NOMO-1 (cell line): ENCODE measurements at regions not wholly inside any gene's neighbourhood (a gene's known extent, or its start where the extent isn't known, plus 50 kb on each side); places are given as distances from the start of the nearest gene placed in this dataset.
"Not testable (repeated sequence)": the region's sequence is repeated elsewhere in the genome, so short reads cannot be mapped to it uniquely, and the experiment has no call there.

Experiments
- DNase-seq, 2 experiments: peaks; one replicate each; lab custom pipeline; 2025; ENCODE audit not compliant: unreplicated experiment in 2 of 2; lab: John Stamatoyannopoulos, UW

GRCh38 chr19:30097746-30098280 lies 155.8 kb downstream of the URI1 start:
- DNase-seq = no peak

GRCh38 chr19:30102239-30102638 lies 160.2 kb downstream of the URI1 start:
- DNase-seq = no peak

DNA sequence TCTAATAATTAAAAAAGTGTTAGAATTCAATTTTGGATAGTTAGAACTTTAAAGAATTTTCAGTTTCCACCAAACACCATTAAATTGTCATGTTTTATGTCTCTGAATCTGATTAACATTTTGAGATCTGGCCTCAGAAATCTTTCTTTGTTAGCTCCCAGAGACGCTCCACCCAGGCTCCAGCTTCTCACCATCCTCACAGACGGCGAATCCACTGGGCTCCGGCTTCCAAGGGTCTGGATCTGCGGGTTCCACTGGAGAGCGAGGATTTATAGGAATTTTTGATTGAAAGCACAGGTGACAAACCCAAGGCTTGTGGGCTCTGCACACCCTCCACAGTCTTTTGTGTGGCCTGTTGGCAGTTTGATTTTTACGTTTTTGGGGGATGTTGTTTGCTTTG lies 160.6 kb downstream of the URI1 start:
- DNase-seq = no peak

GRCh38 chr19:30103981-30104380 lies 161.9 kb downstream of the URI1 start:
- no peak for DNase-seq

GRCh38 chr19:30105316-30105715 lies 163.3 kb downstream of the URI1 start:
- DNase-seq = no peak

DNA sequence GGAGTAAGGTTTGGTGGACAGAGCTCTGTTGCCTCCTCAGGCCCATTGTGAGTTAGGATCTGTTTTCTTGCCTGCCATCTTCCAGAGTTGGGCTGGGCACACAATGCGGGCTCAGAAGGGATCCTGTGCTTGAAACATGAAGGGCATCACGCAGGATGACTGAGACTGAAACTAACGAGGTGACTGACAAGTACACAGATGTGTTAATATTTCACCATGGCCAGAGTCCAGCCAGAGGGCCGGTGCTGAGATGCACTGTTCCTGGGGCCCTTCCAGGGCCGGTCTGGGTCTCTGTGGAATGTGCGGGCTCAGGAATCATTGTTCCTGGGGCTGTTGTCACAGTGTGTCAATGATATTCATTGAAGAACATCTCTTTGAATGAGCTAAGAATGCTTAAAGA lies 163.7 kb downstream of the URI1 start:
- no peak for DNase-seq

DNA sequence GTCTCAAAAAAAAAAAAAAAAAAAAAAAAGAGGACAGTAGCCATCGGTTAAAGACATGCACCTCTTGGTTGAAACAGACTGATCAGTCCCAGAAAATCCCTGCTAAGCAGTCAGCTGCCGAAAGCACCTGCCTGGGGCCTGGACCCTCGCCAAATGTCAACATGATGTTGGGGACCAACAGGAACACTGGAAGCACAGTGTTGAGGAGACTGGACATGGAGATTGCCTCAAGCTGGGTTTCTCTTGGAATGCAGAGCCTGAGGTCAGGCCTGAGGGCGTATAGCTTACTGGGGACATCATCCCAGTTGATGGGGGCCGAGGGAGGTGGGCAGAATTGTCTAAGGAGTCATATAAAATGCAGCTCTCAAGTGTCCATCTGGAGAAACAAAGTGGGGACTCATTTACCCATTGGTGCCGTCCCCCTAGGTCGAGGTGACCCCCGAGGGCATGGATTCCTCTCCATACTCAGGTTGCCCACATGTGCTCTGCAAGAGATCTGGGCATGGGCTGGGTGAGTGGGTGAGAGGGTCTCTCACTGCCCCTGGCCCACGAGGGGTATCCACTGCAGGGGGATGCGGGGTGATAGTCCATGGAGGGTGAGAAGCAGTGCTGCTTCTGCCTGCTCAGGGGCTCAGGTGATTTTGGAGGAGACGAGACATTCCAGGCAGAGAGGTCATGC lies 164.5 kb downstream of the URI1 start:
- no peak for DNase-seq

DNA sequence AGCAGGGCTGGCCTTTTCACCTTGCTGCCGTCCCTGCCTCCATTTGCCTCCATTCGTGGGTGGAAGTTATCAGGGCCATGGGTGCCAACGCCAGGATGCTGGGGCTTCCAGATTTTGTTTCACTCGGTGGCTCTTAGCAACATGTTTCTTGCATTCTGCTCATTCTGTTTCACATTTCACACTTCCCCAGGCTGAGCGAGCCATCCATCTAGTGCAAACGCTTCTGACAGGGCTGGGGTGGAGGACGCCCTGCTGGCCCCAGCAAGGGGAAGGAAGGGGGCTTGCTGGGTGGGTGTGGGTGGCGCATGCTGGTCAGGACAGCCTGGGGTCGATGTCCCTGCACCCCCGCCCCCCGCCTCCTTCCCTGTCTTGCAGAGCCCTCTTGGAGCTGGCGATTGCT lies 165.2 kb downstream of the URI1 start:
- no peak for DNase-seq

DNA sequence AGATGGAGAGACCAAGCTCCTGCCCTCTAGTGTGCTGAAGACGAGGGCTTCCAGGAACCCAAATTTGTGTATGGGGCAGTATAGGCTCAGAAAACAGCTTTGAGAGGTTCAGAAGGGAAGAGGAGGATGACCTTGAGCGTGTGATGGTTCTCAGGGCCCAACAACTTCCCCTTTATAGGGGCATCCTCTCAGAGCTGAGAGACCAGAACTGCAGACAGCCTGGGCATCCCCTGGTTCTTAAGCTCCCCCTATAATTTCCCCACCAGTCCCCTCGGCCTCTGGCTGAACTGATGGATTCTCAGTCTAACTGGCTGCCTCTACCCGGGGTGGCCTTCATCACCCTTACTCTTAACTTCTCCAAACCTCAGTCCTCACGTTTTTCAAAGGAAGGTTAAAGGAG lies 167.5 kb downstream of the URI1 start:
- DNase-seq = no peak

DNA sequence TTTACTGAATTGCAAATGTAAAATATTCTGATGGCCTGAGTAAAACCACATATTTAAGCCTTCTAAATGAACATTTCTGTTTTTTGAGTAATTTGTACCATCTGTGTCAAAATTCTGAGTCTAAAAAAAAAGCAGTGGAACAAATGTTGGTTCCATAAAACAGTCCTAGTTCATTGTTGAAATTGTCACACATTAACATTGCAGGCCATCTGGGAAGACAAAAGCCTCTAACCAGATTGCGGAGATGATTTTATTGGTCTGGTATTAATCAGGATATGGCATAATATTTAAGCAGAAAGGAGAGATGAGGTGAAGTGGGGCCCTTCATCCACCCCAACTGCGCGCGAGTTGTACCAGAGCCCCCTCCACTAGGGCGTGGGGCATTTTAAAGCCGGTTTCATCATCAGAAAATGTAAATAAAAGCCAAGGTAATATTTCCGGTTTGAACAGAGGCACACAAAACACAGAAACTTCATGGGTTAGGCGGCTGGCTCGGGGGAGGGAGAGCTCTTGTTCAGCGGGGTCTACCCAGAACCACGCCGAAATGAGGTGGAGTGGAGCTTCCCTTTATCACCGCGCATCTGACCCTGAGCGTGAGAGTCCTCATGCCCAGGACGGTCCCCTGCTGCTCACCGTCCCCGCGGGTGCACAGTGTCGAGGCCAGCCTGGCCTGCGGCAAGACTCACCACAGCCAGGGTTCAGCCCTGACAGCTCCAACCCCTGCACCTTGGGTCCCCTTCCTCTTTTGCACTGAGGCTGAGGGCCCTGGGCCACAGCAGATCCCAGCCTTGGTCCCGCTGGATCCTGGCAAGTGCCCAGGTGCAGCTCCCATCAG lies 169.2 kb downstream of the URI1 start:
- DNase-seq = no peak

DNA sequence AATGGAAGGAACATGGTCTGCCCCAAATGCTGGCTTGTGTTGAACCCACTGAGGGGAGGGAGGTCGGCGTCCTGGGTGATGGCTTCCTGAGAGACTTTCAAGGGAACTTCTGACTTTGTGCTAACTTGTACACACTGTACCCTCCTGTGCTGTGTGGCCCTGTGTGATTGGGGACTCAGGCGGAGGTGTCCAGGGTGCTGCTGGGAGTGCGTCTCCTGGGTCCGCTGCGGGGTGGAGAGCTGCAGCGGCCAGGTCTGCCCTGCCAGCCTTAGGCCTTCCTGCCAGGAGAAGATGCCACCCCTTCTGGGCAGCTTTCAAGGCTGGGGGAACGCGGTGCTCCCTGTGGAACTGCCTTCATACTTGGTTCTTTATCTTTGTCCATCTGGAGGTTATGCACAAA lies 170.1 kb downstream of the URI1 start:
- DNase-seq = no peak

DNA sequence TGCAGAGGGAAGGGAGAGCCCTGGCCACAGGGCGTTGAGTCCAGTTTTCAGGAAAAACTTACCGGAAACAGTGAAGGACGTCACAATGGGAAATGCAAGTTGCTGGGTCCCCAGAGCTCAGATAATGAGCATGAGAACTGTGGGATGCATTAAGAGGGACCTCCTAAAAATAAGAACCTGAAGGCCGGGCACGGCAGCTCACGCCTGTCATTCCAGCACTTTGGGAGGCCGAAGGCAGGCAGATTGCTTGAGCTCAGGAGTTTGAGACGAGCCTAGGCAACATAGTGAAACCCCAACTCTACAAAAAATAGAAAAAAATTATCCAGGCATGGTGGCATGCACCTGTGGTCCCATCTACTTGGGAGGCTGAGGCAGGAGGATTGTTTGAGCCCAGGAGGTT lies 170.6 kb downstream of the URI1 start:
- no peak for DNase-seq

DNA sequence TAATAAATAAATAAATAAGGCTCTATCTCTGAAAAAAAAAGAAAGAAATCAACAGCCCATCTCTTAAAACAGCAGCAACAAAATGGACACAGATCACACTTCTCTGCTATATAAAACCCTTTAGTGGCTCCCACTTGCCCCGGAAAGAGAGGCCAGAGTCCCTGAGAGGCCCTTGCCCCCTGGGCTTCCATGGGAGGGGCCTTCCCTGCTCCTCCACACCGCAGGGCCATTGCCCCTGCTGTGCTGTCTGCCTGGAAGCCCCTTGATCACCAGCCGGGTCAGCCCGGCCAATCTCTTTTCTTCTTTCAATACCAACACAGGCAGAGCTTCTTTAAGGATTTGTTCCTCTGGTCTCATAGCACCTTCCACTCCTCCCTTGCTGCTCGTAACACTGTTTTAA lies 171.1 kb downstream of the URI1 start:
- DNase-seq = no peak

- DNase-seq = not testable (repeated sequence)
These were observed 172.1 kb downstream of the URI1 start for GRCh38 chr19:30114095-30114494.

DNA sequence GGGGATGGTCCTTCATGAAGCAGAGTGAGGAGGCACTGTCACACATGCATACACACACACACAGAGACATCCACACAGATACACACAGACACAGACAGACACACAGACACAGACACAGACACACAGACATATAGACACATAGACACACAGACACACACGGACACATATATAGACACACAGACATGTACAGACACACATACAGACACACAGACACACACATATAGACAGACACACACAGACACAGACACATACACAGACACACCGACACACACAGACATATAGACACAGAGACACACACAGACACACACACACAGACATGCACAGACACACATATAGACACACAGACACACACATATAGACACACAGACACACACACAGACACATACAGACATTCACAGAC lies 173.9 kb downstream of the URI1 start:
- DNase-seq = no peak

GRCh38 chr19:30116530-30116929 lies 174.5 kb downstream of the URI1 start:
- no peak for DNase-seq

GRCh38 chr19:30116984-30117555 lies 175.0 kb downstream of the URI1 start:
- DNase-seq = no peak

DNA sequence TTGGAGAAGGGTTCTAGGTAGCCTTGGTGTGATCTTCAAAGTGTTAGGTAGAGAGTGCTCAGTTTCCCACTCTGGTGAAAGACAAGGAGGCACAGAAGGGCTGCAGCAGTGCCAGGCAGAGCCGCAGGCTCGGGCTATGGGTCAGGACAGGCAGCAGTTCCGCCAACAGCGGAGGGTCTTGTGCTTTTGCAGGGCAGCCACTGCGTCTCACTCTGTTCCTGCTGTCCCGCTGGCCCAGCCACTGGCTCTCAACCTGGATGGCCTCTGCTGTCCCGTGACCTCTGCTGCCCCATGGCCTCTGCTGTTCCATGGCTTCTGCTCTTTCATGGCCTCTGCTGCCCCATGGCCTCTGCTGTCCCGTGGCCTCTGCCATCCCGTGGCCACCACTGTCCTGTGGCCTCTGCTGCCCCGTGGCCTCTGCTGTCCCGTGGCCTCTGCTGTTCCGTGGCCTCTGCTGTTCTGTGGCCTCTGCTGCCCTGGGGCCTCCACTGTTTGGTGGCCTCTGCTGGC lies 175.7 kb downstream of the URI1 start:
- no peak for DNase-seq

DNA sequence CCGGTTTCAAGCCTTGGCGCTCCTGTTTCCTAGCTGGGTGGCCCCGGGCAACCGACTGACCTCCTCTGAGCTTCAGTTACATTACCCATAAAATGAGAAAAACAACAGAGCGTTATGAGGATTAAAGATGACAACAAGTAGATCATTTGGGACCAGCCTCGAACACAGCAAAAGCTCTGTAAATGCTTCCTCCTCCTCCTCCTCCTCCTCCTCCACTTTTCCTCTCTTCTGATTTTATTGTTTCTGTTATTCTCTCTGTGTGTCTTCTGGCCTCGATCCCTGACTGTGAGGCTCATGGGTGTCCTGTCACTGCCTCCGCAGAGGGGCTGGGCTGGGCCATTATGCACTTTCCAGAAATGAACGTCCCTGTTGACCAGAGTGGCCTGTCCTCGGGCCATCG lies 176.2 kb downstream of the URI1 start:
- DNase-seq = no peak

DNA sequence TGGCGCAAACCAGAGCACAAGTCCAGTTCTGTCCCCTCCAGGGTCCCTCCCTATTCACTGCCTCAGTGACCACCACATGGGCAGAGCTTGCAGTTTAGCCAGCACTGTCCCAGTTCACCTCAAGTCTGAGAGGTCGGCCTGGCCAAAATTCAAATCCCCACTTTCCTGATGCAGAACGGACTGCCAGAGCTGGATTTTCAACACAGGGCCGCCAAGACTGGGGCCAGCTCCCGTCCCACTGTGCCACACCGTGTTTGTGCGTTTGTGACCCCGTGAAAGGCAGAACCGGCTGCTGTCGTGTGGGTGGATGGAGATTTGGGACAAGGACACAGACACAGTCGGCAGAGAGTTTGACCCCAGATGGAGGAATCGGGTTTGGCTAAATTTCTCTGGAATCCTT lies 176.7 kb downstream of the URI1 start:
- no peak for DNase-seq

DNA sequence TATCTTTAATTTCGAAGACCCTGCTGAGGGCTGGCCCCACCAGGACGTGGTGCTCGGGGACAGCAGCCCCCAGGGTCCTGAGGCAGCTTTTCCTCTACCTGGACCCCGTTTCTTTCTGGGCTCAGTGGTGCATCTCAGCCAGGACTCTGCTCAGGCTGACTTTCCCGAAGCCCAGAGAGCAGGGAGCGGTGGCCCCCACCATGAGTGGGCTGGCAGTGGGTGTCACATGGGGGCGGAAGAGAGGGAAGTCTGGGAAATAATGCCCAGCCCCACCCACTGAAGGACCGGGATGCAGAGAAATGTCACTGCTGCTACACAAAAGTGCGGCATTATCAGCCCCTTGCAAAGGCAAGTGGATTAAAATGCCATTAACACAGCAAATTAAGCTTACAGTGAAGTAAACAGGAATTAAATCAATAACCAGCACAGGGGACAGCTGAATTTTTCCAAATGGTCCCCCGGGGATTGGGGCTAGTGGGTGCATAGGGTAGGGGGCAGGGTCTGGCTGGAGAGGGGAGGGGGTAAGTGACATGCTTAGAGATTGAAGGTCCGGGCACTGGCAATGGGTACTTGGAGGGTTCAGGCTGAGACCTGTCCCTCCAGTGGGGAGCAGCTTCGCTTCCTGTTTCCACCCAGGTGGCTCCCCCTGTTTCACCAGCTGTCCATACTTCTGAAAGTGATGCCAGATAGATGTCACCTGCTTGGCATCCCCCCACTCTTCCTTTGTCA lies 177.3 kb downstream of the URI1 start:
- DNase-seq = no peak
